ENCODE measurements at regions not wholly inside any gene's neighbourhood (a gene's known extent, or its start where the extent isn't known, plus 50 kb on each side); places are given as distances from the start of the nearest gene placed in this dataset.
"Not testable (repeated sequence)": the region's sequence is repeated elsewhere in the genome, so short reads cannot be mapped to it uniquely, and the experiment has no call there.

DNA sequence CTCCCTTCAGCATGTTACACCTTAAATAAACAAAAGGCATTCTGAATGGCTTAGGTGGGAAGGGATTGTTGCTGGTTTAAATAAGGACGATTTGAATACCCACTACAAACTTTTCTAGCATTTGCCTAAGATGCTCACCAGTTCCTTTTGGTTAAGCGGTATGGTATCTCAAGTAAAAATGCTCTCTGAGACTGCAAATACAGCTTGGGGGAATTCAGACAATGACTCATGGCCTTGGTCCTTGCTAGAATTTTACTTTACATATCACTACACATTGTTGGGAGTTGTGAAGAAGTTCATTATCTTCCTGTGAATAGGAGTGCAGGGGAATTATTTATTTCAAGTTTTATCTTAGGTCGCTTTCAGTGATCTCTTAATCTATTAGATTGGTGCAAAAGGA, 670.7 kb downstream of the UTRN start:
- Histone ChIP-seq H3K9me3 (no peaks in the 10 kb centered on the region), H3K4me1 (no peaks in the 10 kb centered on the region), H3K27ac (no peak overlapping the region), H3K27me3 (no peaks in the 10 kb centered on the region), H3K36me3 (no peaks in the 10 kb centered on the region), H3K4me3 (no peak overlapping the region)
- TF ChIP-seq, protein P1, sequence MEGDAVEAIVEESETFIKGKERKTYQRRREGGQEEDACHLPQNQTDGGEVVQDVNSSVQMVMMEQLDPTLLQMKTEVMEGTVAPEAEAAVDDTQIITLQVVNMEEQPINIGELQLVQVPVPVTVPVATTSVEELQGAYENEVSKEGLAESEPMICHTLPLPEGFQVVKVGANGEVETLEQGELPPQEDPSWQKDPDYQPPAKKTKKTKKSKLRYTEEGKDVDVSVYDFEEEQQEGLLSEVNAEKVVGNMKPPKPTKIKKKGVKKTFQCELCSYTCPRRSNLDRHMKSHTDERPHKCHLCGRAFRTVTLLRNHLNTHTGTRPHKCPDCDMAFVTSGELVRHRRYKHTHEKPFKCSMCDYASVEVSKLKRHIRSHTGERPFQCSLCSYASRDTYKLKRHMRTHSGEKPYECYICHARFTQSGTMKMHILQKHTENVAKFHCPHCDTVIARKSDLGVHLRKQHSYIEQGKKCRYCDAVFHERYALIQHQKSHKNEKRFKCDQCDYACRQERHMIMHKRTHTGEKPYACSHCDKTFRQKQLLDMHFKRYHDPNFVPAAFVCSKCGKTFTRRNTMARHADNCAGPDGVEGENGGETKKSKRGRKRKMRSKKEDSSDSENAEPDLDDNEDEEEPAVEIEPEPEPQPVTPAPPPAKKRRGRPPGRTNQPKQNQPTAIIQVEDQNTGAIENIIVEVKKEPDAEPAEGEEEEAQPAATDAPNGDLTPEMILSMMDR (IDR thresholded peaks at IDR 0.05), result no peak
- DNase-seq (ENCODE audit: low spot score), result no peak

DNA sequence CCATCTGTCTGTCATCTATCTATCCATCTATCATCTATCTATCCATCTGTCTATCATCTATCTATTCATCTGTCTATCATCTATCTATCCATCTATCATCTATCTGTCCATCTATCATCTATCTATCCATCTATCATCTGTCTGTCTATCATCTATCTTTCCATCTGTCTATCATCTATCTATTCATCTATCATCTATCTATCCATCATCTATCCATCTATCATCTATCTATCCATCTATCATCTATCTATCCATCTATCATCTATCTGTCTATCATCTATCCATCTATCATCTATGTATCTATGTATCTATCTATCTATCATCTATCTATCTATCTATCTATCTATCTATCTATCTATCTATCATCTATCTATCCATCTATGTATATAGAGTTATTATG, 671.6 kb downstream of the UTRN start:
- not testable (repeated sequence) for H3K9me3 ChIP-seq; DNase-seq (ENCODE audit: low spot score); H3K4me1 ChIP-seq; H3K27ac ChIP-seq; H3K36me3 ChIP-seq; H3K27me3 ChIP-seq; H3K4me3 ChIP-seq

DNA sequence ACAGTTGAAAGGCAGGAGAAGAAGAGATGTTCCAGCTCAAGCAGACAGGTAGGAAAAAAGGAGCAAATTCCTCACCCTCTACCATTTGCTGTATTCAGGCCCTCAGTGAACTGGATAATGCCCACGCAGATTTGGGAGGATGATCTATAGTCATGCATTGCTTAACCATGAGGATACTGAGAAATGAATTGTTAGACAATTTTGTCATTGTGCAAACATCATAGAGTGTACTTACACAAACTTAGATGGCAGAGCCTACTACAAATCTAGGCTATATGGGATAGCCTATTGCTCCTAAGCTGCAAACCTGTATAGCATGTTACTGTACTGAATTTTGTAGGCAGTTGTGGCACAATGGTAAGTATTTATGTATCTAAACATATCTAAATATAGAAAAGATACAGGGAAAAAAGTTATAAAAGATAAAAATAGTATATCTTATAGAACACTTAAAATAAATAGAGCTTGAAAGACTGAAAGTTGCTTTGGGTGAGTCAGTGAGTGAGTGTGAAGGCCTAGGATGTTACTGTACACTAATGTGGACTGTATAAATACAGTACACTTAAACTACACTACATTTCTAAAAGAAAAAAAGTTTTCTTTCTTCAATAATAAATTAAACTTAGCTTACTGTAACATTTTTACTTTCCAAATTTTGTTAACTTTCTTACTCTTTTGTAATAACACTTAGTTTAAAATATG, 672.3 kb downstream of the UTRN start:
- Histone ChIP-seq H3K4me1 (no peaks in the 10 kb centered on the region), H3K4me3 (no peak overlapping the region), H3K9me3 (no peaks in the 10 kb centered on the region), H3K27me3 (no peaks in the 10 kb centered on the region), H3K27ac (no peak overlapping the region), H3K36me3 (no peaks in the 10 kb centered on the region)
- TF ChIP-seq, protein P1 (IDR thresholded peaks at IDR 0.05), result no peak
- DNase-seq (ENCODE audit: low spot score), result no peak

DNA sequence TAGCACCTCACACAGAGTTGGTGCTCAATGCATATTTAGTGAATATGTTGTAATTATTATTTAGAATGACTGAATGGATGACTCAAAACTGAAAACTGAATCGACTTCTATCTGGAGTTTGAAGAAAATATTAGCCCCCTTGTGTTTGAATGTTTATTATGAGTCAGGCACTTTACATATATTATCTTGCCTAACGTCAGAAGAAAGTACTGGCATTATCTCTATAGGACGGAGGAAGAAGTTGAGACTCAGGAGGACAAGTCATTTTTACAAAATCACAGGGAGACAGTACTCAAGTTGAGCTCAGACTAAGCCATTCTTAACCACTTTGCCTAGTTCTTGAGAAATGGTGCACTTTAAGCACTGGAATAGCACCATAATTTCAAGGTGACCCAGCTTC, 684.0 kb downstream of the UTRN start:
- Histone ChIP-seq H3K4me1 (no peaks in the 10 kb centered on the region), H3K9me3 (no peaks in the 10 kb centered on the region), H3K27ac (no peak overlapping the region), H3K36me3 (no peaks in the 10 kb centered on the region), H3K27me3 (no peaks in the 10 kb centered on the region), H3K4me3 (no peak overlapping the region)
- TF ChIP-seq, protein P1 (IDR thresholded peaks at IDR 0.05), result no peak
- DNase-seq (ENCODE audit: low spot score), result no peak

DNA sequence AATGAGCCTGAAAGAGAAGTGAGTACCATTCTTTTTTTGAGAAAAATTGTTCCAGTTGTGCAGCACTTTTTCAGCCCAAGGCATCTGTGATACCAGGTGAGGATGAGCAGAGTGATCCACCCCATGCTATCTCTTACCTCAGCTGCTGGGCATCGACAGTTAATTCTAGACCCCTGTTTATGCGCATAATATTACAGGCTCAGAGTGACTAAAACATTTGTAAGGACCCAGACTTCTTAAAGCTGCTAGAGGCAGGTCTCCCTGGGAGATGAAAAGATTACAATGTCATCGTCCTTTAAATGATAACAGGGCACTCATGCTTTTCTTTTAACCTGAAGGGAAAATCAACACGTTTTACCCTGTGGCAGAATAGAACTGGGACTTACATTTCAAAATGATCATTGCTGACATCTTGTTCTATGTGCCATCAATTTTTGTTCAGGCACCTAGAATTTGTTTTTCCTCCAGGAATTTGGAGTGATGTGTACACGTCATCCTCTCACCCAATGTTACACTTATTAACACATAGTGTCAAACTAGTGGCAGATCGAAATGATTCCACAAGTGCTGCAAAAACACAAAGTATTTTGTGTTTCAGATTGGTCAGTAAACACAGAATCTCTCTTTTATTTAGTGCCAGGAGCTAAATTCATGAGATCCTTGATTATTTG, 684.6 kb downstream of the UTRN start:
- TF ChIP-seq, protein P1 (IDR thresholded peaks at IDR 0.05), result no peak
- no peak for DNase-seq (ENCODE audit: low spot score)
- Histone ChIP-seq H3K4me1 (no peaks in the 10 kb centered on the region), H3K27me3 (no peaks in the 10 kb centered on the region), H3K36me3 (no peaks in the 10 kb centered on the region), H3K4me3 (no peak overlapping the region), H3K27ac (no peak overlapping the region), H3K9me3 (no peaks in the 10 kb centered on the region)

DNA sequence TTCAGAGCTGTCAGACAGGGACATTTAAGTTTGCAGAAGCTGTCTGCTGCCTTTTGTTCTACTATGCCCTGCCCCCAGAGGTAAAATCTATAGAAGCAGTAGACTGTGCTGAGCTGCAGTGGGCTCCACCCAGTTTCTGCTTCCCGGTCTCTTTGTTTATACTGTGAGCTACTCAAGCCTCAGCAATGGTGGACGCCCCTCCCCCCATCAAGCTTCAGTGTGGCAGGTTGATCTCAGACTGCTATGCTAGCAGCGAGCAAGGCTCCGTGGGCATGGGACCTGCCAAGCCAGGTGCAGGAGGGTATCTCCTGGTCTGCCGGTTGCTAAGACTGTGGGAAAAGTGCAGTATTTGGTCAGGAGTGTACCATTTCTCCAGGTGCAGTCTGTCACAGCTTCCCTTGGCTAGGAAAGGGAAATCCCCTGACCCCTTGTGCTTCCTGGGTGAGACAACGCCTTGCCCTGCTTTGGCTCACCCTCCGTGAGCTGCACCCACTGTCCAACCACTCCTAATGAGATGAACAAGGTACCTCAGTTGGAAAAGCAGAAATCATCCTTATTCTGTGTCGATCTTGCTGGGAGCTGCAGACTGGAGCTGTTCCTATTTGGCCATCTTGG, 692.2 kb downstream of the UTRN start:
- not testable (repeated sequence) for DNase-seq (ENCODE audit: low spot score); H3K9me3 ChIP-seq; H3K4me1 ChIP-seq; H3K27me3 ChIP-seq; H3K27ac ChIP-seq; H3K36me3 ChIP-seq; H3K4me3 ChIP-seq
